ENCODE measurements at regions not wholly inside any gene's neighbourhood (a gene's known extent, or its start where the extent isn't known, plus 50 kb on each side); places are given as distances from the start of the nearest gene placed in this dataset.
A peak's percentile ranks its signal among the peaks of the same experiment; 100 is the strongest.
"Not testable (repeated sequence)": the region's sequence is repeated elsewhere in the genome, so short reads cannot be mapped to it uniquely, and the experiment has no call there.

DNA sequence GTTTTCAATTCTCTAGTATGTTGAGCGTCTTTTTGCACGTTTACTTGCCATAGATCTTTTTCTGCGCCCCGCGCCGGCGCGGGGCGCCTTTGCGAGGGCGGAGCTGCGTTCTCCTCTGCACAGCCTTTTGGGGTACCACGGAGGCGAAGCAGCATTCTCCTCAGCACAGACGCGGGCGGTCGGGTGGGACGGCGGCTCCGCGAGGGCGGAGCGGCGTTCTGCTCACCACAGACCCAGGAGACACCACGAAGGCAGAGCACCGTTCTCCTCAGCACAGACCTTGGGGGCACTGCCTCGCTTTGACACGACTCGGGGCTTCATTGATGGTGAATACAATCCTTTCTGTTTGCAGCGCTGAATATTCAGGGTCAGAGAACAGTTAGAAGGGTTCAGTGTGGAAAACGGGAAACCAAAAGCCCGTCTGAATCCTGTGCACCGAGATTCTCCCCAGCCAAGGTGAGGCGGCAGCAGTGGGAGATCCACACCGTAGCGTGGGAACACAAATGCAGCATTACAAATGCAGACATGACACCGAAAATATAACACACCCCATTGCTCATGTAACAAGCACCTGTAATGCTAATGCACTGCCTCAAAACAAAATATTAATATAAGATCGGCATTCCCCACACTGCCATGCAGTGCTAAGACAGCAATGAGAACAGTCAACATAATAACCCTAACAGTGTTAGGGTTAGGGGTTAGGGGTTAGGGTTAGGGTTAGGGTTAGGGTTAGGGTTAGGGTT lies 190.7 kb upstream of the VIPR2 start:
- peak overlapping the region in 1 of 2 donors; percentile 51 for H3K27ac Mint-ChIP-seq
- H3K4me1 ChIP-seq (ENCODE audit: control insufficient read depth, insufficient read depth, low read length); H3K4me1 Mint-ChIP-seq; H3K9me3 ChIP-seq (ENCODE audit: control insufficient read depth, insufficient read depth, low read length); H3K27ac ChIP-seq (ENCODE audit: low read length); H3K9me3 Mint-ChIP-seq; H3K27me3 Mint-ChIP-seq (ENCODE audit: low read depth in 2 of 2); intact Hi-C loops (cut with micrococcal nuclease); H3K27me3 ChIP-seq (ENCODE audit: control insufficient read depth, insufficient read depth, low read length); H3K36me3 Mint-ChIP-seq; DNase-seq; H3K36me3 ChIP-seq (ENCODE audit: control insufficient read depth, insufficient read depth, low read length); H3K4me3 ChIP-seq (ENCODE audit: low read length); H3K4me3 Mint-ChIP-seq: not testable (repeated sequence)
- WGBS (ENCODE audit: insufficient coverage) = 76% methylated on average over 38 of the region's 39 CpGs
- ATAC-seq = peak in 1 of 3 donors; percentile 46

DNA sequence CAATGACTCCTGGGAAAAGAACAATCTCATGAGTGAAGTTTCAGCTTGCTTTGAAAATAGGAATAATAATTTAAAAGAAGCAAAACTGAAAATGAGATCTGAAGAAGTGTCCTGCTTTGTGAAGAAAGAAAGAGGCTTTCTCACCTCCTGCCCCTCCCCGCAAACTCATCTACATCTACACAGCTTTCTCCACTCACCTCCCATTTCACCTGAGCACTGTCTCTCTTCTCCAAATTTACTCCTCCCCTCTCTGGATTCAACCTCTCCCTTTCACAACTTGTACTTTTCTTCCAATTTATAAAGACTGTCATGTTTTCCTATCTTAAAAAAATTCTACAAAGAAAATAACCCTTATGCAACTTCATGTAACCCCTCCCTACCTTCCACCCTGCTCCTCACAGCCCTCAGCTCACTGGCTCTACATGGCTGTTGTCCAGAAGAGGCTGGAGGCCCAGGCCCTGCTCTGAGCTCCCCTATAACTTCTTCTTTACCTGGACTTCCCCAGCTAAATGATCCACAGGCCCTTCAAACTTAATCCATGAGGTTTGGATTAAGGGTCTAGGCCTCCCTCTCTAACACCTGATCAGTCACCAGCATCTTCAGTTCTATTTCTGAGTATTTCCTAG lies 188.3 kb upstream of the VIPR2 start:
- intact Hi-C loops (cut with micrococcal nuclease); H3K9me3 ChIP-seq (ENCODE audit: control insufficient read depth, insufficient read depth, low read length); ATAC-seq; H3K27ac ChIP-seq (ENCODE audit: low read length); H3K36me3 ChIP-seq (ENCODE audit: control insufficient read depth, insufficient read depth, low read length); H3K9me3 Mint-ChIP-seq; H3K36me3 Mint-ChIP-seq; H3K27me3 Mint-ChIP-seq (ENCODE audit: low read depth in 2 of 2); DNase-seq; H3K4me3 Mint-ChIP-seq; H3K4me3 ChIP-seq (ENCODE audit: low read length); H3K4me1 ChIP-seq (ENCODE audit: control insufficient read depth, insufficient read depth, low read length); H3K4me1 Mint-ChIP-seq; H3K27ac Mint-ChIP-seq; H3K27me3 ChIP-seq (ENCODE audit: control insufficient read depth, insufficient read depth, low read length): not testable (repeated sequence)
- WGBS (ENCODE audit: insufficient coverage) = 100% methylated on average over 1 of the region's 1 CpG

DNA sequence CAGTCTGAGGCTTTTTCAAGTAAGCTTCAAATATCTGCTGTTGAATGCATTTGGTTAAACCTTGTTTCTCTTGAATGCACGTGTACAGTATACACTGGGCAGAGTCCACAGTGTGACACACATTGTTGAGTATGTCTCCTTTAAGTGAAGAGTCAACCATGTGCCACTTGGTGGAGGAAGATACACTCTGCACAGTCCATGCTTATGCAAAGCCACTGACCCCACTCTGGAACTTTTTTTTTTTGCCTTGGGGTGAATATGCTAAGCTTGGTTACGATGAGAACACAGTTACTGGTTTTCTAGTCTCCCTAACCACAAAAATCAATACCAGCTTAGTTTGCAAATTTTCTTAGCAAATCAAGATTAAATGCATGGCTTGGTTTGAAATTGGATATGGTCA lies 186.8 kb upstream of the VIPR2 start:
- Histone ChIP-seq H3K4me3 (ENCODE audit: low read length) (no peak overlapping the region), H3K27me3 (ENCODE audit: control insufficient read depth, insufficient read depth, low read length) (no peaks in the 10 kb centered on the region), H3K27ac (ENCODE audit: low read length) (no peak overlapping the region), H3K9me3 (ENCODE audit: control insufficient read depth, insufficient read depth, low read length) (peaks cover 20% of the 10 kb centered on the region), H3K4me1 (ENCODE audit: control insufficient read depth, insufficient read depth, low read length) (no peaks in the 10 kb centered on the region), H3K36me3 (ENCODE audit: control insufficient read depth, insufficient read depth, low read length) (no peaks in the 10 kb centered on the region)
- intact Hi-C loops (cut with micrococcal nuclease) = no loop called here
- H3K27ac Mint-ChIP-seq = no peak overlapping the region
- no peak overlapping the region for H3K4me3 Mint-ChIP-seq
- H3K36me3 Mint-ChIP-seq = peaks cover 12% of the 10 kb centered on the region
- H3K9me3 Mint-ChIP-seq = peaks cover 5 to 7% of the 10 kb centered on the region in 2 donors
- TF ChIP-seq CTCF (IDR thresholded peaks at IDR 0.05) = no peak
- no peaks in the 10 kb centered on the region for H3K27me3 Mint-ChIP-seq (ENCODE audit: low read depth in 2 of 2)
- ATAC-seq = no peak
- peaks cover 0 to 5% of the 10 kb centered on the region in 2 donors for H3K4me1 Mint-ChIP-seq
- 42% methylated on average over 2 of the region's 2 CpGs for WGBS (ENCODE audit: insufficient coverage)
- DNase-seq = no peak

- Mint-ChIP-seq H3K27me3 (ENCODE audit: low read depth in 2 of 2) (peaks cover 0 to 3% of the 10 kb centered on the region in 2 donors), H3K36me3 (peaks cover 12% of the 10 kb centered on the region), H3K4me1 (peaks cover 0 to 5% of the 10 kb centered on the region in 2 donors), H3K9me3 (peaks cover 5 to 10% of the 10 kb centered on the region in 2 donors), H3K4me3 (no peak overlapping the region), H3K27ac (no peak overlapping the region)
- Histone ChIP-seq H3K4me1 (ENCODE audit: control insufficient read depth, insufficient read depth, low read length) (no peaks in the 10 kb centered on the region), H3K4me3 (ENCODE audit: low read length) (no peak overlapping the region), H3K36me3 (ENCODE audit: control insufficient read depth, insufficient read depth, low read length) (no peaks in the 10 kb centered on the region), H3K27me3 (ENCODE audit: control insufficient read depth, insufficient read depth, low read length) (no peaks in the 10 kb centered on the region), H3K9me3 (ENCODE audit: control insufficient read depth, insufficient read depth, low read length) (peaks cover 20% of the 10 kb centered on the region), H3K27ac (ENCODE audit: low read length) (no peak overlapping the region)
- DNase-seq = no peak
- intact Hi-C loops (cut with micrococcal nuclease) = no loop called here
- ATAC-seq = no peak
- TF ChIP-seq CTCF (IDR thresholded peaks at IDR 0.05) = no peak
Observed at GRCh38 chr7:159329818-159330378, 185.2 kb upstream of the VIPR2 start.
